ENCODE measurements at regions not wholly inside any gene's neighbourhood (a gene's known extent, or its start where the extent isn't known, plus 50 kb on each side); places are given as distances from the start of the nearest gene placed in this dataset.

DNA sequence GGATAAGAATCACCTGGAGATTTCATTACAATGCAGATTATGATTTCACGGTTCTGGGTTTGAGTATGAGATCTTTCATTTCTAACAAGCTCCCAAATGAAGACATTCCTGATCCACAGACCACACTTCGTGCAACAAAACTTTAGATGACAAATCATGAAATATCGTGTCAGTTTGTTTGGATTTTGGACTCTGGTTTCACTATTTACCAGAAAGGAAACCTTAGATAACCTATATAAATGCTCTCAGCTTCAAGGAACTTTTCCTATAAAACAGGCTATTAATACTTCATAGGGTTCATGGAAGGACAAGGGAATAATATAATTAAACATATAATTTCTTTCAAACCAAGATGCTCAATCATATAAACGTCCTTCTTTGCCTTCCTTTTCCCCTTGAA is 930.5 kb upstream of the SLC10A2 start:
- Histone ChIP-seq H4K20me1 (ENCODE audit: insufficient read depth, low read length) (no peaks in the 10 kb centered on the region), H2BK20ac (ENCODE audit: low read depth, low read length) (no peak overlapping the region), H2AK9ac (replicated peaks; ENCODE audit: low read depth, low read length, poor library complexity) (no peak overlapping the region), H3K18ac (ENCODE audit: low read depth, low read length) (no peak overlapping the region), H3K4me3 (ENCODE audit: insufficient read depth, low read depth, low read length) (no peak overlapping the region), H3K56ac (ENCODE audit: extremely low read depth, insufficient read depth, low read length) (no peak overlapping the region), H3K23ac (ENCODE audit: low read depth, low read length) (no peak overlapping the region), H3K4me2 (ENCODE audit: low read depth, low read length) (no peak overlapping the region), H3K9me3 (ENCODE audit: control insufficient read depth, insufficient read depth, low read length) (no peaks in the 10 kb centered on the region), H2BK5ac (ENCODE audit: low read depth, low read length, poor library complexity, severe bottlenecking) (no peak overlapping the region), H2AFZ (replicated peaks; ENCODE audit: low read length, poor library complexity) (no peak overlapping the region), H3K36me3 (ENCODE audit: control insufficient read depth, insufficient read depth, low read length) (no peaks in the 10 kb centered on the region), H3K4ac (ENCODE audit: low read depth, low read length) (no peak overlapping the region; the same call in 1 of the 2 replicates), H3K9ac (ENCODE audit: low read depth, low read length) (no peak overlapping the region), H4K8ac (ENCODE audit: low read depth in 2 of 2, low read length in 2 of 2) (no peak overlapping the region), H2BK15ac (ENCODE audit: low read depth, low read length) (no peak overlapping the region), H3K27ac (ENCODE audit: insufficient read depth, low read length) (no peak overlapping the region), H3K4me1 (ENCODE audit: control insufficient read depth, insufficient read depth, low read length) (no peaks in the 10 kb centered on the region), H3K14ac (replicated peaks; ENCODE audit: low read depth, low read length) (no peak overlapping the region), H3K9me1 (ENCODE audit: insufficient read depth, low read length) (no peaks in the 10 kb centered on the region), H2AK5ac (ENCODE audit: low read depth, low read length) (no peak overlapping the region), H3K79me1 (ENCODE audit: low read depth in 1 of 2, low read length in 2 of 2) (no peaks in the 10 kb centered on the region), H2BK120ac (ENCODE audit: low read depth, low read length) (no peak overlapping the region), H4K5ac (ENCODE audit: low read depth, low read length) (no peak overlapping the region), H4K91ac (ENCODE audit: insufficient read depth, low read depth, low read length) (no peak overlapping the region), H3K27me3 (ENCODE audit: control insufficient read depth, insufficient read depth, low read length) (no peaks in the 10 kb centered on the region)
- BruUV-seq (replicated peaks), result no TSS peak
- TF ChIP-seq POLR2A (IDR thresholded peaks at IDR 0.05; ENCODE audit: low read depth, low read length), result no peak
- TF ChIP-seq MAZ (IDR thresholded peaks at IDR 0.05; ENCODE audit: borderline replicate concordance, low read depth, low read length), result no peak
- TF ChIP-seq NFE2L2 (IDR thresholded peaks at IDR 0.05; ENCODE audit: low read depth, low read length), result no peak
- no peak for TF ChIP-seq FOS (IDR thresholded peaks at IDR 0.05; ENCODE audit: low read depth, low read length)
- TF ChIP-seq RAD21 (IDR thresholded peaks at IDR 0.05; ENCODE audit: low read length), result no peak
- TF ChIP-seq BHLHE40 (IDR thresholded peaks at IDR 0.05; ENCODE audit: low read depth, low read length), result no peak
- TF ChIP-seq, protein P1, sequence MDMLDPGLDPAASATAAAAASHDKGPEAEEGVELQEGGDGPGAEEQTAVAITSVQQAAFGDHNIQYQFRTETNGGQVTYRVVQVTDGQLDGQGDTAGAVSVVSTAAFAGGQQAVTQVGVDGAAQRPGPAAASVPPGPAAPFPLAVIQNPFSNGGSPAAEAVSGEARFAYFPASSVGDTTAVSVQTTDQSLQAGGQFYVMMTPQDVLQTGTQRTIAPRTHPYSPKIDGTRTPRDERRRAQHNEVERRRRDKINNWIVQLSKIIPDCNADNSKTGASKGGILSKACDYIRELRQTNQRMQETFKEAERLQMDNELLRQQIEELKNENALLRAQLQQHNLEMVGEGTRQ (IDR thresholded peaks at IDR 0.05; ENCODE audit: low read depth, low read length), result no peak
- TF ChIP-seq RFX5 (IDR thresholded peaks at IDR 0.05; ENCODE audit: low read depth, low read length), result no peak
- TF ChIP-seq, protein P2, sequence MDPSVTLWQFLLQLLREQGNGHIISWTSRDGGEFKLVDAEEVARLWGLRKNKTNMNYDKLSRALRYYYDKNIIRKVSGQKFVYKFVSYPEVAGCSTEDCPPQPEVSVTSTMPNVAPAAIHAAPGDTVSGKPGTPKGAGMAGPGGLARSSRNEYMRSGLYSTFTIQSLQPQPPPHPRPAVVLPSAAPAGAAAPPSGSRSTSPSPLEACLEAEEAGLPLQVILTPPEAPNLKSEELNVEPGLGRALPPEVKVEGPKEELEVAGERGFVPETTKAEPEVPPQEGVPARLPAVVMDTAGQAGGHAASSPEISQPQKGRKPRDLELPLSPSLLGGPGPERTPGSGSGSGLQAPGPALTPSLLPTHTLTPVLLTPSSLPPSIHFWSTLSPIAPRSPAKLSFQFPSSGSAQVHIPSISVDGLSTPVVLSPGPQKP (IDR thresholded peaks at IDR 0.05; ENCODE audit: borderline replicate concordance, low read depth, low read length), result no peak
- TF ChIP-seq, protein P3, sequence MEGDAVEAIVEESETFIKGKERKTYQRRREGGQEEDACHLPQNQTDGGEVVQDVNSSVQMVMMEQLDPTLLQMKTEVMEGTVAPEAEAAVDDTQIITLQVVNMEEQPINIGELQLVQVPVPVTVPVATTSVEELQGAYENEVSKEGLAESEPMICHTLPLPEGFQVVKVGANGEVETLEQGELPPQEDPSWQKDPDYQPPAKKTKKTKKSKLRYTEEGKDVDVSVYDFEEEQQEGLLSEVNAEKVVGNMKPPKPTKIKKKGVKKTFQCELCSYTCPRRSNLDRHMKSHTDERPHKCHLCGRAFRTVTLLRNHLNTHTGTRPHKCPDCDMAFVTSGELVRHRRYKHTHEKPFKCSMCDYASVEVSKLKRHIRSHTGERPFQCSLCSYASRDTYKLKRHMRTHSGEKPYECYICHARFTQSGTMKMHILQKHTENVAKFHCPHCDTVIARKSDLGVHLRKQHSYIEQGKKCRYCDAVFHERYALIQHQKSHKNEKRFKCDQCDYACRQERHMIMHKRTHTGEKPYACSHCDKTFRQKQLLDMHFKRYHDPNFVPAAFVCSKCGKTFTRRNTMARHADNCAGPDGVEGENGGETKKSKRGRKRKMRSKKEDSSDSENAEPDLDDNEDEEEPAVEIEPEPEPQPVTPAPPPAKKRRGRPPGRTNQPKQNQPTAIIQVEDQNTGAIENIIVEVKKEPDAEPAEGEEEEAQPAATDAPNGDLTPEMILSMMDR (conservative IDR thresholded peaks at IDR 0.05; ENCODE audit: low read depth, low read length), result no peak
- no peak for TF ChIP-seq CHD1 (IDR thresholded peaks at IDR 0.05; ENCODE audit: low read depth, low read length)
- TF ChIP-seq RCOR1 (IDR thresholded peaks at IDR 0.05; ENCODE audit: insufficient replicate concordance, low read length), result no peak
- TF ChIP-seq CEBPB (IDR thresholded peaks at IDR 0.05; ENCODE audit: low read depth, low read length), result no peak
- TF ChIP-seq MAFK (IDR thresholded peaks at IDR 0.05; ENCODE audit: low read depth, low read length), result no peak
- TF ChIP-seq MXI1 (IDR thresholded peaks at IDR 0.05; ENCODE audit: borderline replicate concordance, low read depth, low read length), result no peak
- no peak for TF ChIP-seq SMC3 (IDR thresholded peaks at IDR 0.05; ENCODE audit: low read depth, low read length)
- dilution Hi-C loops (cut with HindIII; ENCODE audit: low sequenced_read_pairs, unreplicated experiment), result no loop called here
- intact Hi-C loops (cut with micrococcal nuclease), result no loop called here
- ChIA-PET POLR2A (ENCODE audit: unreplicated experiment) (no interaction called here), CTCF (no interaction called here)
- no CpG with 5 or more reads among the region's 4 CpGs for WGBS, 2 experiments (ENCODE audit: extremely low coverage in 2 of 2, insufficient read length in 1 of 2)
- in situ Hi-C loops (cut with MboI; ENCODE audit: low sequenced_read_pairs), result no loop called here
- ATAC-seq (ENCODE audit: low read depth), result no peak; the same call in 1 of the 2 replicates
- DNase-seq, result peak; percentile 3

Measured in IMR-90 (cell line).